ENCODE measurements at regions not wholly inside any gene's neighbourhood (a gene's known extent, or its start where the extent isn't known, plus 50 kb on each side); places are given as distances from the start of the nearest gene placed in this dataset.
"Not testable (repeated sequence)": the region's sequence is repeated elsewhere in the genome, so short reads cannot be mapped to it uniquely, and the experiment has no call there.

- no peak overlapping the region for H3K27ac ChIP-seq (ENCODE audit: low read depth, low read length, poor library complexity, severe bottlenecking)
- no peaks in the 10 kb centered on the region for H3K27me3 ChIP-seq (ENCODE audit: insufficient read depth, low read length)
- H3K79me2 ChIP-seq (ENCODE audit: insufficient read depth, low read length): no peaks in the 10 kb centered on the region
- no peak overlapping the region for H3K9ac ChIP-seq (ENCODE audit: low read length)
- no peak overlapping the region for H3K4me2 ChIP-seq (ENCODE audit: low read length)
- no peaks in the 10 kb centered on the region for H4K20me1 ChIP-seq (ENCODE audit: insufficient read depth, low read length)
- TF ChIP-seq CTCF (IDR thresholded peaks at IDR 0.05; ENCODE audit: low read length): no peak
- no peak for TF ChIP-seq EZH2 (IDR thresholded peaks at IDR 0.05; ENCODE audit: borderline replicate concordance, low read length)
- H2AFZ ChIP-seq (ENCODE audit: low read length): no peak overlapping the region
- H3K4me1 ChIP-seq (ENCODE audit: insufficient read depth, low read length, severe bottlenecking): no peaks in the 10 kb centered on the region
- no peaks in the 10 kb centered on the region for H3F3A ChIP-seq (ENCODE audit: insufficient read depth, low read length)
- no peaks in the 10 kb centered on the region for H3K9me3 ChIP-seq (ENCODE audit: low read length)
- H3K36me3 ChIP-seq (ENCODE audit: insufficient read depth, low read length): no peaks in the 10 kb centered on the region
- no peak overlapping the region for H3K4me3 ChIP-seq (ENCODE audit: low read depth, low read length, poor library complexity, severe bottlenecking)
- no peaks in the 10 kb centered on the region for H3K9me2 ChIP-seq (ENCODE audit: low read depth, low read length)
Measured at GRCh38 chr6:145278163-145278807, 457.0 kb downstream of the EPM2A start.

DNA sequence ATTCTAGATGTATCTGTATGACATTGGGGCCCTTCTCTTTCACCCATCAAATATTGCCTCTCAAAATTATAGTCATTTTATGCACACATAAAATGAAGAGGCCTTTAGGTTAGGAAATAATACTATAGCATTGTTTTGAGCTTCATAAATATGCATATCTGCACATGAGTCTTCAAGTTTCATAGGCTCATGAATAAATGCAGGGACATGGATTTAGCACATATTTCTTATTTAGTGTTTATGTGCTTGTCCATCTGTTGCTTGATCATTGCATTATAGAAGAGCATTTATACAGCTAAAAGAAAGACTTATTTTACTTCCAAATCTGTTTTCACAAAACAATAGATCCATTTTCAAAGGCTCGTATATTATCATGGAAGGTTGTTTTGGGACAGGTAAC, 455.8 kb downstream of the EPM2A start:
- Histone ChIP-seq H3K79me2 (ENCODE audit: insufficient read depth, low read length) (no peaks in the 10 kb centered on the region), H3K9me2 (ENCODE audit: low read depth, low read length) (no peaks in the 10 kb centered on the region), H3F3A (ENCODE audit: insufficient read depth, low read length) (no peaks in the 10 kb centered on the region), H3K4me2 (ENCODE audit: low read length) (no peak overlapping the region), H2AFZ (ENCODE audit: low read length) (no peak overlapping the region), H3K9me3 (ENCODE audit: low read length) (no peaks in the 10 kb centered on the region), H3K27ac (ENCODE audit: low read depth, low read length, poor library complexity, severe bottlenecking) (no peak overlapping the region), H3K36me3 (ENCODE audit: insufficient read depth, low read length) (no peaks in the 10 kb centered on the region), H4K20me1 (ENCODE audit: insufficient read depth, low read length) (no peaks in the 10 kb centered on the region), H3K4me1 (ENCODE audit: insufficient read depth, low read length, severe bottlenecking) (no peaks in the 10 kb centered on the region), H3K27me3 (ENCODE audit: insufficient read depth, low read length) (no peaks in the 10 kb centered on the region), H3K4me3 (ENCODE audit: low read depth, low read length, poor library complexity, severe bottlenecking) (no peak overlapping the region), H3K9ac (ENCODE audit: low read length) (no peak overlapping the region)
- TF ChIP-seq EZH2 (IDR thresholded peaks at IDR 0.05; ENCODE audit: borderline replicate concordance, low read length) (no peak), CTCF (IDR thresholded peaks at IDR 0.05; ENCODE audit: low read length) (no peak)

DNA sequence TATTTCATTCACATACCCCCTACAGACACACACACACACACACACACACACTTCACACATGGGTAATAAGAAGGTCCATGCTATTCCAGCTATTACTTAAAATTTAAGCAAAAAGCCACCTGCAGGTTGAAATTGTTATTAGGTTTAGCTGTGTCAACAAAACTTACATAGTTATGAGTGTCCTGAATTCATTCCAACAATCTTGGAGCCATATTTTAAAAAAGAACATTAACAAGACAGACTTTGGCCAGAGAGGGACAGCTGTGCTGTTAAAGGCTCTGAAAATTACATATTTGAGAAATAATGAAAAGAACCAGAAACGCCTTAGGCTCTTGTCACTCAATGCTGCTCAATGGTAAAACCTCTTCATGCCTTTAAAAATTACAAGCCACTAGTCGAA, 455.3 kb downstream of the EPM2A start:
- H4K20me1 ChIP-seq (ENCODE audit: insufficient read depth, low read length): no peaks in the 10 kb centered on the region

DNA sequence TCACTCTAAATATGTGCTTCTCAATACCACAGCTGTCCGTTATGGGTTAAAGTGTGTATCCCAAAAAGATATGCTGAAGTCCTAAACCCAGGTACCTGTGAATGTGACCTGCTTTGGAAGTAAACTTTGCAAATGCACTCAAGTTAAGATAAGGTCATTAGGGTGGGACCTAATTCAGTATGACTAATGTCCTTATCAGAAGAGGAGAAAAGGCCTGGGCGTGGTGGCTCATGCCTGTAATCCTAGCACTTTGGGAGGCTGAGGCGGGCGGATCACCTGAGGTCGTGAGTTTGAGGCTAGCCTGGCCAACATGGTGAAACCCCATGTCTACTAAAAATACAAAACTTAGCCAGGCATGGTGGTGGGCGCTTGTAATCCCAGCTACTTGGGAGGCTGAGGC, 452.1 kb downstream of the EPM2A start:
- not testable (repeated sequence) for H3K4me1 ChIP-seq (ENCODE audit: insufficient read depth, low read length, severe bottlenecking); H3K27ac ChIP-seq (ENCODE audit: low read depth, low read length, poor library complexity, severe bottlenecking)

More for the DNA sequence above, 455.3 kb downstream of the EPM2A start:
- Histone ChIP-seq H3K79me2 (ENCODE audit: insufficient read depth, low read length) (no peaks in the 10 kb centered on the region), H3K4me1 (ENCODE audit: insufficient read depth, low read length, severe bottlenecking) (no peaks in the 10 kb centered on the region), H3K36me3 (ENCODE audit: insufficient read depth, low read length) (no peaks in the 10 kb centered on the region), H3K9me2 (ENCODE audit: low read depth, low read length) (no peaks in the 10 kb centered on the region), H2AFZ (ENCODE audit: low read length) (no peak overlapping the region), H3K27ac (ENCODE audit: low read depth, low read length, poor library complexity, severe bottlenecking) (no peak overlapping the region), H3K27me3 (ENCODE audit: insufficient read depth, low read length) (no peaks in the 10 kb centered on the region), H3K9me3 (ENCODE audit: low read length) (no peaks in the 10 kb centered on the region), H3K4me3 (ENCODE audit: low read depth, low read length, poor library complexity, severe bottlenecking) (no peak overlapping the region), H3F3A (ENCODE audit: insufficient read depth, low read length) (no peaks in the 10 kb centered on the region), H3K9ac (ENCODE audit: low read length) (no peak overlapping the region), H3K4me2 (ENCODE audit: low read length) (no peak overlapping the region)
- TF ChIP-seq CTCF (IDR thresholded peaks at IDR 0.05; ENCODE audit: low read length): no peak
- TF ChIP-seq EZH2 (IDR thresholded peaks at IDR 0.05; ENCODE audit: borderline replicate concordance, low read length): no peak

More for the DNA sequence above, 452.1 kb downstream of the EPM2A start:
- not testable (repeated sequence) for H3K9ac ChIP-seq (ENCODE audit: low read length); H3K4me3 ChIP-seq (ENCODE audit: low read depth, low read length, poor library complexity, severe bottlenecking); H4K20me1 ChIP-seq (ENCODE audit: insufficient read depth, low read length); H3K36me3 ChIP-seq (ENCODE audit: insufficient read depth, low read length); H3K27me3 ChIP-seq (ENCODE audit: insufficient read depth, low read length); H3K9me3 ChIP-seq (ENCODE audit: low read length); H3K79me2 ChIP-seq (ENCODE audit: insufficient read depth, low read length); H3K4me2 ChIP-seq (ENCODE audit: low read length); H2AFZ ChIP-seq (ENCODE audit: low read length); H3K9me2 ChIP-seq (ENCODE audit: low read depth, low read length); H3F3A ChIP-seq (ENCODE audit: insufficient read depth, low read length)

Measured in OCI-LY1 (cell line).